GM19023 (cell line): ENCODE measurements at regions not wholly inside any gene's neighbourhood (a gene's known extent, or its start where the extent isn't known, plus 50 kb on each side); places are given as distances from the start of the nearest gene placed in this dataset.

Experiments
- ATAC-seq: cut with Tn5 transposase; IDR thresholded peaks from one replicate; pipeline ENCODE4 v1.9.1; 2021; ENCODE audit warnings: mild to moderate bottlenecking, moderate library complexity; ENCODE audit not compliant: unreplicated experiment

DNA sequence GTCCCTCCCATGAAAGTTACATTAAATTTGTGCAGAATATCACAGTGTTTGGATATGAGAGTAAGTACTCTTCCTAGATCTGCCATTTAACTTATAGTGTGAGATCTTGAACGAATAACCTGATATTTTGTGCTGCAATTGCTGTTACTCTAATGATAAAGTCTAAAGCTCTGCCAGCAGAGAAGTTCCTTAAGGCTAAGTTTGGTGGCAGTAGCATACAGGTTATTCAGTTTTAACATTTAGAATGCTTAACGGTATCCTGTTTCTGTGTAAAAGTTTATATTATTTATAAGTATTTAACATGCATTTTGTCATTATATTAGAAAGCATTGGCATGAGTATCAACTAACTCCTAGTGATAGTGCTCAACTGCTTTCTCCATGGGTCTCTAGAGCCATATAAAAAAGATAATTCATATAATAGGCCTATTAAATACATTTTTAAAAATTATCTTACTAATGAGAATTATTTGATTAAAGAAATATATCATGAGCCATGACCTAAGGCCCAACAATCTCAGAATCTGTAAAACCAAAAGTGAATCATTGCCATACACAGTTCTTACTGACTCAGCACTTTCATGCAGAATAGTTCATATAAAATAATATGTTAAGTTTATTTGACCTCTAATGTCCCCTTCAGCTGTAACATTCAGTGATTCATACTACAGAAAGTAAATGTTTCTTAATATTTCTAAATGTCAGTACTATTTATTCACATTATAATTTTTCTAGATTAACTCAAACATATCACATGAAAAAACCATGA lies 1058.6 kb downstream of the TRHDE start:
- ATAC-seq, result no peak

DNA sequence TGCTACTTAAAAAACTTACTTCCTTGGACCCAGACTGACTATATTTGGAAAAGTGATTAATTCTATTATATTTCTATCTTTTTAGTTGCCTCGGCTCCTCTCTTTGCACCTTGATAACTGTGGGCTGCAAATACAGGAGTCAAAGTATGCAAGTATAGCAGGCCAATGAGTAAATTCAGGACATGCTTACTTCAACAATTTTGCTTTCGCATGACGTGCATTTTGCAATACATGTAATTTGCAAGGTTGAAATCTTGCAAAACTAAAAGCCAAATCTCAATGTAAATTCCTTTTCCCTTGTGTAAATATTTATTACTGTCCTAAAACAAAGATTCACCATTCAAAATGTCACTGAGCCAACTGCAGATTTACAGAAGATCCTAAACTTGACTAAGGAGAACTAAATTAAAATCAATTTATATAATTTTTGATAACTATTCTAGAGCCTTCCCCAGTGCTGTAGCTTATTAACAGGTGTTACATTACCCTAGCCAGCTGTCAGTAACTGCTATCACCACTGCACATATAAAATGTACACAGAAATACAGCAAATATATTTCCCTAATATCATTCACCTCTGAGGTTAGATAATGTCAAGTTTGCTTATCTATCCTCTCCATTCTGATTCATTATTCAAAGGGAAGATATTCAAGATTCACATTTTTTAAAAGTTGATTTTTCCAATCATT lies 1069.5 kb downstream of the TRHDE start:
- no peak for ATAC-seq

DNA sequence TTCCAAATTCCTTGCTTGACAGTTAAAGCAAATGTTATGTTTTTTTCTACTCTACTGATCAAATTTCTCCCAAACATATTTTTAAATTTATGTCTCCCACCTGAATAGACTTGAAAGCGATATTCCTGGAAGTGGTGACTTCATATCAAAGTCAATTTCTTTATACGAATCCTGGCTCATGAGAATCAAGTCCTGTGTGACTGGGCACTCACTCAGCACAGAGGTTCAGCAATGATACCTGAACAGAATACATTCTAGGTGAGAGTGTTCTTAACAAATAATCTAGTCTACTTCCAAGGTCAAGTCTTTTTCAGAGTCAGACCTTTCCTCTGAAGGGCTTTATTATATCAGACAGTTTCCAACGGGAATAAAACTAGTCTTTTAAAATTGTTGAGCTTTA lies 1070.6 kb downstream of the TRHDE start:
- ATAC-seq, result no peak

DNA sequence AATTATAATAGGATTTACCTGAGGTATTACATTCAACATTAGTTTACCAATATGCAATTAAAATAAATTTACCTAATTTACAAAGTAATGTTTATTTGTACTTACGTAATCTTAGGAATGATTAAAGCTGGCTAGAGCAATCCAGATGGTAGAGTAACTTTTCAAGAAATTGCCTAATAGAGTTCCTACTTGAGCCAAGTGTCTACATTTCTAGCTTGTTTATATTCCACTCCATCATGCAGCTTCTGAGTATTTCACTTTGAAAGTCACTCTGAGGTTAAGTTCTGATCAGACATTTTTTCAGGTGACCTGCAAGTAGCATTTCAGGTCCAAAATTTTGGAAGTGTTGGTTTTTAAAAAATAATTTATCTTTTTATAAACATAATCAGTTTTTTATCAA lies 1080.7 kb downstream of the TRHDE start:
- ATAC-seq, result no peak

DNA sequence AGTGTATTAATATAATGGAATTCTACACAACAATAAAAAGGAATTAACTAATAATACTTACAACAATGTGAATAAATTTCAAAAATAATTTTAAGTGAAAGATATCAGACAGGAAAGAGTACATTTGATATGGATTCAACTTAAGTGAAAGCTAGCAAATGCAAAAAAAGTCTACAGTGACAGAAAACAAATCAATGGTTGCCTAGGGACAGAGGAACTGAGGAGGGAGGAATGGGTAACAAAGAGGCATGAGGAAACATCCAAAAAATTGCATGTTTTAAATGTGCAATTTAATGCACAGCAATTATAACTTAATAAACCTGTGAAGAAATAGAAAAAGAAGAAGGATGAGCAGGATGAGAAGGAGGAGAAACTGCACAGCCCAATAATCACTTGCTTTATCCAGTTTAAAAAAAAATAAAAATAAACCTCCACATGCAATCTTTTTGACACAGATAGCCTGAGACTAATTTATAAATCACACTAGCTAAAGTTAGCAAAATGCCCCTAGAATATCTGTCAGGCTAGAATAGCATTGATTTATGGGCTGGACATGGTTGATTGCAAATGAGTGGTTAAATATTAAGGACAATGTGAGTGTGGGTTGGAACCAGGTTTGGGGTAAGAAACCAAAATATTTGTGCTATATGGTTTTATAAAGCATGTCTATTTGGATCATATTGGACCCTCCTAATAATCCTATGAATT lies 1089.1 kb downstream of the TRHDE start:
- no peak for ATAC-seq

DNA sequence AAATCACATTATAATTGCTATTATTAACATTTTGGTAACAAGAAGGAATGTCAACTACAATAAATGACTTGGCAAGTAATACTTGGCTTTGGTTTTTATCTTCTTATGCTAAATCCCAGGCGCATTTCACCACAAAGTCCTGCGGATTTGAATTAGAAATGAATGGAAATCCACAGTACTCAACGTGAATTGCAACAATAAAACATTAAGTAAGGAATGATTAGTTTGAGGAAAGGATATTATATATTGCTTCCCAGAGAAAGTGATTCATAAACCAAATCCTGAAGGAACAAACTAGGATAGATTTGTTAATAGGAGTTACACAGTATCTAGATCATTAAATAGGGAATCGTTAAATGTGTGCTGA lies 1089.7 kb downstream of the TRHDE start:
- no peak for ATAC-seq

DNA sequence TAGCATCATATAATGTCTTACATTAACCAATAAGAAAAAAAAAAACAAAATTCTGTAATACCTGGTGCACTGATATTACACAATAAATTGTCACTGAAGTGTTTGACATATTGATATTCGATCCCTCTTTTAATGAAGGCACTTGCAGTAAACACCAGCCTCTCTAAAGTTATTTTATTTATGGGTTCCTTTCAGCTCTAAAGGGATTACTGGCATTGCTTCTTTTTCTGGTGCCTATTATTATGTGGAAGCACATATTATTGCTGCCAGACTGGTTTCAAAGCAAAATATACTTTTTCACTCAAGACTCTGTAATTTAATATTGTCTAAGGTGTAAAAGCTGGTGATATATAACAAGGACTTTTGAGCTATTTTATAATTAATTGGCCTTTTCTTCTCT lies 1090.5 kb downstream of the TRHDE start:
- no peak for ATAC-seq

DNA sequence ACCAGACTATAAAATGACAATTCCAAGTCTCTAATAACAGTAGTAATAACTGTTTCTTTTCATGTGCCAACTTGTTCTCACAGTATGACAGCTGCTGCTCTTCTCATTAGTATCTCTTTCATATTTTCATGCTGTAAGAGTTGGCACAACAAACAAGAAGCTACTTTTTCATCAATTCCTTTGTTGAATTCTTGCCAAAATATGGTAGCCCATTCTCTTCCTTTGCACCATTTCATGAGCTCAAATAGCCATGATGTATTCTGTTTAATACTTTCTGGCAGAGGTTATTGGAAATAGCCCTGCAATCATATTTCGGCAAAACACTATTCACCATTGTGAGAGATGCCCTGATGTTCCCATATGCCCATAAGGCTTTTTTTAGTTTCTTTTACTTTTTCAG lies 1100.7 kb downstream of the TRHDE start:
- ATAC-seq, result no peak

DNA sequence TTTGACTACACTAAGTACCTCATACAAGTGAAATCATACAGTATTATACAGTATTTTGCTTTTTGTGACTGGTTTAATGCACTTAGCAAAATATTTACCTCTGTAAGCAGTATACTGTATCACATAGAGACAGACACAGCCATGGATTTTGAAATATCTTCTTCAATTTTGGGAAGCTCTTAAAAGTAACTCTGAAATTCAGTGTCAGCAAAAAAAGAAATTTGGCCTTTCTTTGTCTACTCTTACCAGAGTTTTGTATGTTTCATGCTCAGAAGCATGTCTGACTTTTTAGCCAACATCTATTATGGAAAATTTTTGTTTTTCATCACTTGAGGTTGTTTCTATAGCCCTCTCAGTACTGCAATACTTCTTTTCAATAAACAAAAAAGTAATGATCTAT lies 1102.2 kb downstream of the TRHDE start:
- ATAC-seq, result no peak

DNA sequence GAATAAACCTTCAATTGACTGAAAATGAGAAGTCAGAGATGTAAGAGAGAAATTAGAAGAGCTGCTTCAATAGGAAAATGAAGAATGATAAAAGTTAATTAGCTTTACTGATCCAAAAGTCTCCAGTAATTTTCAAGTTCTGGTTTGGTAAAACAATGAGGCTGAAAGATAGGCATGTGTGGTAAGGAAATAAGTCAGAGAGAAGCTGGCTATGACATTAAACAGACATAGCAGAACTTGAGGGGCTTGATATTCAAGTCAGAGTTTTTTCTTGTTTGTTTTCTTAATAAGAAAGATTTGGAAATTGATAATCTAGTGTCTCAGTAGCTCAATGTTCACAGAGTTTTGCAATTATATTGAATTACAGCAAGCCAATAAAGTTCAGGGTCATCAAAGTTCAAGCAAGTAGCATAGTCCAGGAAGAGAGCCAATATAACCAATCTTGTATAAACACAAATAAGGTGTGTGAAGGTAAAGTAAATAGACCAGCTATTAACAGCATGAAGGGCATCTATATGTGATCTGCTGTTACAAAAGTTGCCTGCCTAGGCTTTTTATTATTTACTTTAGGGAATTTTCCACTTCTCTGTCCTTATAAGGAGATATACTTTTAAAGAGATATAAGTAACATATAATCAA lies 1111.5 kb downstream of the TRHDE start:
- no peak for ATAC-seq

DNA sequence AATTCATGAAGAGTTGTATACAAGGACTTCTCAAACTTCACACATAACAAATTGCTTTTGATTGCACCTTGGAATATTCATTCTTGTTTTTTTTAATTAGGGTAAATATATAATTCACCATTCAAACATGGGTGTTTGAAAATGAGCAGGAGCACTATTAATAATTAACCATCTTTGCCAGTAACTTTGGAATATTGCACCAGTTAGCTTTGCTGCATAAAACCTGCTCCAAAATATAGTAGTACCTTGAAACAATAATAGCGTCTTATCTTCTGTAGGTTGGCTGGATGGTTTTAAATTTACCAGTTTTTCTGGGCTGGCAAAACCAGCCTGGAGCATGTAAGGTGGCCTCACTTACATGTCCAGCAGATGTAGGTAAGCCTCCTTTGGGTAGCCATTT lies 1112.4 kb downstream of the TRHDE start:
- ATAC-seq, result no peak

DNA sequence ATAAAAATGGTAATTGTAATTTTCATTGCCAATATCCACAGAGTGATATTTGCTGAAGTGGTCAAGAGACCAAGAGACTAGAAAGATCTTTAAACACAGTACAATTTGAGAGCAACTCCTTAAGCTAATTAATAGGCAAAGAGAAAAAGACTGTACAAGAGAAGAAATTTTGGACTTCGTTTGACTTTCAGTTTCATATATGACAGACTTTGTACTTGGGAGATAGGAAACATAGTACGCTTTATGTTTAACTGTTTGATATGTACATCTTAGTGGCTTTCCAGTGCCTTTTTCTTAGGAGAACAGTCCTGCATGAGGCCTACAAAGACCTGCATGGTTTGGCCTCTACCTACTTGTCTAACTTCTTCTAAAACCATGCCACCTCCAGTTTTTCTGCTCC lies 1118.1 kb downstream of the TRHDE start:
- ATAC-seq, result no peak

DNA sequence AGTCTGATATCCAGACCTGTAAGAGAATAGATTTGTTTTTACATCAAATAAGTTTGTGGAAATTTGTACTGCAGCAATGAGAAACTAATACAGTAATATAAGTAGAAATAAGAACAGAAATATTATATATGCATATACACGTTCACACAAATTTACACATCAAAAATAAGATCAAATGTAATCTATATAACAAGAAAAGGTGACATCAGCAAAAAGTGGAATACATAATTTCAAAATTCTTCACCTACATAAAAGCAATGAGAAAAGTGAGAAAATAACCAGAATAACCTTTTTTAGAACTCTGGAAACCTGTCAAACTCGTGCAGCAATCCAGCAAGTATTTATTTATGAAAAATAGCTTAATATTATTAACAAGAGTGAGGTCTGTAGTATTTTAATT lies 1124.6 kb upstream of the ATXN7L3B start:
- ATAC-seq, result no peak

DNA sequence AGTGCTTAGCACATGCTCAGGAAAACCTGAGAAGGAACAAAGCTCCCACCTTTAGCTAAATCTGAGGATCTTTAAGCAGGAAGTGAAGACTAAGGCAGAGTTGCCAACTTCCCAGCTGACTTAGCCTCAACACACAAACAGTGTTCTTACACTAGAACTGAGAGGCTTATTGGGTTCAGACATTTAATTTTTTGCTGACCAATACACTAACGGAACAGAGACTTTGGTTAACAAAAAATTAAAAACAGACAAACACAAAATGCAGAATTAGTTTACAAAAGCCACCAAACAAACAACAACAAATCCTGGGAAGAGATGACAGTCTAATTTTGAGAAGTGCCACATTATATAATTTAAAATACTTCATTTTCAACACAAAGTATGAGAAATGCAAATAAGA lies 1123.7 kb upstream of the ATXN7L3B start:
- no peak for ATAC-seq

DNA sequence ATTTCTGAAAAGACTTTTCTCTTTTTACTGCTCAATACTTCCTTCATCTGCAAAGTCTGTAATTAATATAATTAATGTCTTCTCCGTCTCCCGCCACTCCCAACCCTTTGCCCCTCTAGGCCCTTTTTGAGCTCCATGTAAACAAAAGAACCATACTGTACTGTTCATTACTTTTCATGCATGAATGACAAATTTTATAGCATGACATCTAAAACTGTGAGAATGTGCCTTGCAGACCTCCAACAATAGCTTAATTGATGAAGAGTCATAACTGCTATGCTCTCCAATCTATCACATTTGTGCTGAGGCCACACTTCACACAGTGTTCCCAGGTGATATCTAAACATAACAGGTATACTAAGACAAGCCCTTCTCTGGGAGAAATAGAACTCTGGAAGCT lies 1122.7 kb upstream of the ATXN7L3B start:
- ATAC-seq, result no peak

DNA sequence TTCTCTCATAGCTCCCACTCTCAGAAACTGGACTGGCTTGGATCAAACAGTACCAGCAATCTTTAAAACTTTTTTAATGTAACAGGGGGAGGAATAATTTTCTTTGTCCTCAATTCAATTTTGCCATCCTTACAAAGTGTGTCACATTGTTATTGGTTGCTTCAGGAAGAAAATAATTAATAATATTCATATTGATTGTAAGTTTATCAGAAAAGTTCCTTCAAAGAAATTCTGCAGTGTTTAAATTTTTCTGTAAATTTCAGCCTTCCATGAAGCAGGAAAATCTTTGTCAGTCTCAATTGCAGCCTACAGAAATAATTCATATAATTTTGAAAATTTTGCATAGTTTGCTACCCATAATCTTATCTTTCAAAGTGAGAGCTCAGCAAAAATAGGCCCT lies 1119.1 kb upstream of the ATXN7L3B start:
- no peak for ATAC-seq

DNA sequence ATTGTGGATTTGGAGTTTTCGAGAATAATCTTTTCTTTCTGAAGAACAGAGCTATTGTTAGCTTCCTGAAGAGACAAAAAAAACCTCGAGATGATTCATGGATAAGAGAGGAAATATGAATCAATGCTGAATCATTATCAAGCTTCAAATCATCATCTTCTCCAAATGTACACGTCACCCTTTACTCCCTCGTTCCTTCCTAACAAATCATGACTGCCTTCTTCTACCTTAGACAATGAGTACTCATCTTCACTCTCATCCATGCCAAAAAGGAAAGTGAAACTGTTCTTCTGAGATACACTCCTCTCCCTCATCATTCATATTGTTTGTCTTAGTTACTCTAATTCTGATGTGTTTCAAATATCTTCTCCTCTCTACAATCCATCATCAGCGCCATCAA lies 1115.8 kb upstream of the ATXN7L3B start:
- ATAC-seq, result peak; percentile 60

DNA sequence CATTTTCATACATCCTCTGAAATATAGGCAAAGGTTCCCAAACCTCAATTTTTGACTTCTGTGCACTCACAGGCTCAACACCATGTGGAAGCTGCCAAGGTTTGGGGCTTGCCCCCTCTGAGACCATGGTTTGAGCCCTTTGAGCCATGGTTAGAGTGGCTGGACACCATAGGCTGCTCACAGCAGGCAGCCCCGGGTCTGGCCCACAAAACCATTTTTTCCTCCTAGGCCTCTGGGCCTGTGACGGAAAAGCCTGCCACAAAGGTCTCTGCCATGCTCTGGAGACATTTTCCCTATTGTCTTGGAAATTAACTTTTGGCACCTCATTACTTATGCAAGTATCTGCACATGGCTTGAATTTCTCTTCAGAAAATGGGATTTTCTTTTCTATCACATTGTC lies 1113.2 kb upstream of the ATXN7L3B start:
- no peak for ATAC-seq

DNA sequence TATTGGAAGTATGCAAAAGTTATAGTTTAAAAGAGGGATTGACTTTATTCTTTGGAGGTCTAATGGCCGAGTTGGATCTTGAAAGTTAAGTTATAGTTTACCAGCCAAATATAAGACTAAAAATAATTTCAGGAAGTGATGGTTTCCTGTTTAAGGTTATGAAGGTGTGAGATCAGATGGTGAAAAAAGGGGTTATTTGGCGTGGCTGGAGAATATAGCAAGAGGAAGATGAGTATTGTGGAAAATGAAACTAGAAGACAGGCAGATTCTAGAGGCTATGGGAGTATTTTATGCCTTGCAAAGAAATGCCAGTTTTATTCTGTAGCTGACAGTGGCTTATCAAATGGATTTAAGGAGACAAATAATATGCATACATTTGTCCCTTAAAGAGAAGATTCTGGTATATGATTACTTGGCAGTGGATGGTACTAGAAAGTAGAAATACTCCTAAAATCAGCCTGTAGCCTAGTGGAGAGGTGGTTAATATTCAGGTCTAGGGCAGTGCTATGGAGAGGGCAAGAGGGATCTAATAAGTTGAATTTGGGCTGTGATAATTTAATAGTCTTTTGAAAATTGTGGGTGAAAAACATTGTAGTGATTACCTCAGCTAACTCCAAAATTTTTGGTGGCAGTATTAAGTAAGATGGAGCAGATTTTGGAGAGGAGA lies 1091.8 kb upstream of the ATXN7L3B start:
- peak; percentile 62 for ATAC-seq

DNA sequence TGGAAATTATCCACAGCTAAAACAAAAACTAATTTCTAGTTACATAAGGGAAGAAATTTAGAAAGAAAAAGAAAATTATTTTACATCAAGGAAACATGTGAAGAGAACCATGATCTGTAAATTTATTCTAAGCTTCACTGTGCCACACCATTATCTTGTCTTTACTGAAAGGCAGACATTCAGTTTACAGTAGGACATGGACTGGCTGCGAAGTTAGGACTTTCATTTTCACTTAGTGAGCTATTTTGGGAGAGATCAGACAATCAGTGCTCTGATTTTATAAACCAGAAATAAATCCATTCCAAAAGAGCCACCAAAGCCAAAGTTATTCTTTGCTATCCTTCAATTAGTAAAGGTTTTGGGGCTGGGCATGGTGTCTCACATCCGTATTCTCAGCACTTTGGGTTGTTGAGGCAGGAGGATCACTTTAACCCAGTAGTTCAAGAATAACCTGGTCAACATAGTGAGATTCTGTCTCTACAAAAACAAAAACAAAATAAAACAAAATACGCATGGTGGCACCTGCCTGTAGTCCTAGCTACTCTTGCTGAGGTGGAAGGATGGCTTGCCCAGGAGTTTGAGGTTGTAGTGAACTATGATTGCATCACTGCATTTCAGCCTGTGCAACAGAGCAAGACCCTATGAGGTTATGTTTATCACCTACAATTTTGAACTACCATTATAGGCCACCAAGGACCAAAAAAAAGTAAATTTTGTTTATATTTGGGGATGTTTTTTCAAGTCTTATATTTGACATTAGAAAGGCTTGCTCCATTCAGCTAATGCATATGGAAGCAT lies 1084.8 kb upstream of the ATXN7L3B start:
- ATAC-seq, result peak; percentile 63
